GM23248 (cell line): ENCODE measurements at regions not wholly inside any gene's neighbourhood (a gene's known extent, or its start where the extent isn't known, plus 50 kb on each side); places are given as distances from the start of the nearest gene placed in this dataset.

Source experiments
- EZH2 ChIP-seq: fragments of 200-600 bp; sonication (generic); IDR thresholded peaks from 2 replicates; pipeline ENCODE4 v1.6.1; 2018; ENCODE audit warnings: antibody characterized with exemption, mild to moderate bottlenecking; ENCODE audit not compliant: insufficient read depth, poor library complexity, severe bottlenecking
- EZH2phosphoT487 ChIP-seq: fragments of 200-600 bp; sonication (generic); IDR thresholded peaks from 2 replicates; pipeline ENCODE4 v1.6.1; 2018; ENCODE audit warnings: antibody characterized with exemption, moderate library complexity, mild to moderate bottlenecking, low read depth; ENCODE audit not compliant: insufficient read depth

GRCh38 chr9:102309379-102309778 lies 570.9 kb upstream of the GRIN3A start:
- TF ChIP-seq EZH2 (no peak), EZH2phosphoT487 (no peak)
